Amniotic epithelial cell (primary cell): ENCODE measurements at regions not wholly inside any gene's neighbourhood (a gene's known extent, or its start where the extent isn't known, plus 50 kb on each side); places are given as distances from the start of the nearest gene placed in this dataset.

Experiments used
- DNase-seq: peaks from one replicate; pipeline ENCODE4 v3.0.0-alpha.2; 2010; ENCODE audit warnings: low read depth

DNA sequence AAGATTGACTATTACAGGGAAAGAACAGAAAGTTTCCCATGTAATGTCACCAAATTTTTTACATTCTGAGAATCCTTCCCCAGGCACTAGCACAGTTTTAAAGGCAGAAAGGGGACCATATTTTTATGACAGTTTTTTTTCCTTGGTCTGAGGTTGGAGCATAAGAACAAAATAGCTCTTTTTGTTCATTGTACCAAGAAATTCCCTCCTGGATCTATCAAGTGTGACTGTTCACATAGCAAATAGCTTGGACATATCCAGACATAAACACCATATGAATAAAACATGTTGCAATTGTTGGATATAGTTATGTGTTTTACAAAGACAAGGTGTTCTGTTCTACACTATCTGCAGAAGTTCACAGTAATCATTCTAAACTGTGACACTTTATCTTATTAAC is 182.4 kb upstream of the ADGRL2 start:
- DNase-seq, result no peak

GRCh38 chr1:81617308-81617967 is 183.3 kb upstream of the ADGRL2 start:
- DNase-seq, result peak; percentile 50

DNA sequence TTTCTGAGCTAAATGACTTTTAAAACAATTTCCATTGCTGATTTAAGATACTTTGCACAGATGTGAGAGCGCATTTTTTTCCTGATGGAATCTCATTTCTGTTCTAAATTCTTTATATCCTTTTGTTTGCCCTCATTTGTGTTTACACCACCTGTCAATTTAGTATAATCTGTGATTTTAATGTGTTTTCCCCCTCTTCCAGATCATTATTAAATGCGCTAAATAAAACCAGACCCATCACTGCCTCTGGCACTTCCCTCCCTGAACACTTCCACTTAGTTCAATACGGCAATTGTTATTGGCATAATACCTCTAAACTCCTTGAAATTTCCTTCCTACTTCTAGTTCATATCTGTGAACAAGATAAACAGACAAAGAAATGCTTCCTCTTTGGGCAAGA is 186.9 kb upstream of the ADGRL2 start:
- DNase-seq, result no peak

- no peak for DNase-seq
These were observed 192.8 kb upstream of the ADGRL2 start for GRCh38 chr1:81607924-81608323.

DNA sequence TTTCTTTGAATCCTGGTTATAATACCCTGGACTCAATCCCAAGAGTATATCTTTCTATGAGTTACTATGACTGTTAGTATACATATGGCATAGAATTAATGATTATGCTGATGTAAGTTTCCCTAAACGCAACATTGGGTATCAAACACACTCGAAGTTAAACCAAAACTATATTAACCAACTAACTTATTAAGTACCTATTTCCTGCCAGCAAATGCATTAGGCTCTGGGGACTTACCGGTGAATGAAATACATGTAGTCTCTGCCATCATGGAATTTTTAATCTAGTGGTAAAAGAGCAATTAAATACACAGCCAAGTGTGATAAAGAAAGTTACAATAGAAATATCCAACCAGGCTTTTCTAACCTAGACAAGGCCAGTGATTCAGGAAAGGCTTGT is 193.6 kb upstream of the ADGRL2 start:
- no peak for DNase-seq

DNA sequence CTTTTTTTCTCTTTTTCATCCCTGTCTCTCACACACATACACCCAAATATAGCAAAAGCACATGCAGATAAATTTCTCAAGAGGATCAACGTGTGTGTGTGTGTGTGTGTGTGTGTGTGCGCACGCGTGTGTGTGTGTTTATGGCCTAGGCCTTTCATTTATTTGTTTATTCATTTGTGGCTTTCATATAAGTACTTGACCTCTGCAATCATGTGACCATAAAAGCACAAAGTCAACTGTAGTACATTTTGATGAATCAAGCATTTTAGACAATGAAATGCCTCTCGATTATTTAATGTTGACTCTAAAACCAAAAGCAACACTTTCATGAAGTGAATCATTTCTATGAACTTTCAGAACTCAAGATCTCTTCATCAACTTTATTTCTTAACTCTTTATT is 194.1 kb upstream of the ADGRL2 start:
- no peak for DNase-seq

DNA sequence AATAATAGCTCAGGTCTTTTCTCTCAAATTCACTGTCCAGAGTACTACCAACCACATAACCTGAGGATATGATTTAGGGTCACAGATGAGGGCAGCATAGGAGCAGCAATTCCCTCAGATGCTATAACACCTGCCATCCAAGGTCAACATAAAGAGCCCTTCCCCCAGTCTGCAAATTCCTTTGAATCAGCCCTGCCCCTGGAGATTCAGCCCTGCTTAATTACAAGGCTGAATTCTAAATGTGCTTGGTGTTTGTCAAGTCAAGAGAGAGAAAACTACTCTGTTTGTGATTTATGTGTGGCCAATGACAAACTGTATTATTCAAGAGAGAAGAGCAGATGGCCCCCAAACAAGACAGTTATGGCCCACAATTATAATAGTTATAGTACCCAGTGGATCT is 195.7 kb upstream of the ADGRL2 start:
- no peak for DNase-seq

GRCh38 chr1:81600878-81601622 is 199.7 kb upstream of the ADGRL2 start:
- DNase-seq, result no peak

- no peak for DNase-seq
These were observed 200.4 kb upstream of the ADGRL2 start for GRCh38 chr1:81600363-81600762.

GRCh38 chr1:81598623-81599022 is 202.1 kb upstream of the ADGRL2 start:
- DNase-seq, result no peak

DNA sequence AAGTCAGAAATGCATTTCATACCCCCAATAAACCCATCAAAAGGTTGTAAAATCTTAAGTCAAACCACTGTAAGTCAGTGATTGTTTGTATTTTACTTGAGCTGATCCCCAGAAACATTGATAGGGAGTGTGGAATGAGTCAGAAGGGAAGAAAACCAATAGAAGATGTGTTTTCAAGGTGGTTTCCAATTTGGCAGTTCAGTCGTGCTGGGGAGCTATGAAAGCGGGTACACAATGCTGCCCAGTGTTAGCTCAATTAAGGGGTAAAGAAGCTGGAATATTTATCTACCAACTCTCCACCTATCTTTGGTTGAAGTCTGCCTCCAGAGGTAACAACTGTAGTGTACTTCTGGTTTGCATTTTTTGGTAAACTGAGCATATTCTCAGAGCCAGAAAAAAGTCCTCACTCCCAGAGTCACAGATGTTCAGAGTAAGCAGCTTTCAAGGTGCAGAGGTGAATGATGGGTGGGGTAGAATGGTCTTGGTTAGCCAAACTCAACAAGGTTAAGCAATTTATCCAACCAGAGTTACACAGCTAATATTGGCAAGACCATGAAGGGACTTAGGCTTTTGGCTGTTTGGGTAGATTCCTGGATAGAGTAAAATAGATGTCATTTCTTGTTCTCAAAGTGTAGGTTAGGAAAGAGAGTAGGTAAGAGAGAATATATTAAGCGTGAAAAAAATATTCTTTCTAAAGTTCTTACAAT is 202.9 kb upstream of the ADGRL2 start:
- DNase-seq, result no peak

- no peak for DNase-seq
These were observed 204.4 kb upstream of the ADGRL2 start for GRCh38 chr1:81596341-81596740.

DNA sequence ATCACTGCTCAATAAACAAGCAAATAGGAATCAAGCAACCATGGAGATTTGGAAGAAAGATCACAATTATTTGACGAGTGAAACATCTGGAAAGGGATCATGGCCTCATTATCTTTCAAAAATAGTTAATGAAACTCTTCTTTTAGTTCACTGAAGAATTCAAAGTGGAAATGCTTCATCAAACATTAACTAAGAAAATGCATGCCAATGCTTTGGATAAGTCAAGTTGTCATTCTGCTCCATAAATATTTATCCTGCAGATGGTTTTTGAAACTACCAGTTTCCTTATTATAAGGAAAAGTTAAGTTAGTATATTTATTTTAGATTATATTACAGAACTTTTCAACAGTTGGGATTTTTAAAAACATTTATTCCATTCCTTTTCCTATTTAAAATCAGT is 206.5 kb upstream of the ADGRL2 start:
- DNase-seq, result no peak

DNA sequence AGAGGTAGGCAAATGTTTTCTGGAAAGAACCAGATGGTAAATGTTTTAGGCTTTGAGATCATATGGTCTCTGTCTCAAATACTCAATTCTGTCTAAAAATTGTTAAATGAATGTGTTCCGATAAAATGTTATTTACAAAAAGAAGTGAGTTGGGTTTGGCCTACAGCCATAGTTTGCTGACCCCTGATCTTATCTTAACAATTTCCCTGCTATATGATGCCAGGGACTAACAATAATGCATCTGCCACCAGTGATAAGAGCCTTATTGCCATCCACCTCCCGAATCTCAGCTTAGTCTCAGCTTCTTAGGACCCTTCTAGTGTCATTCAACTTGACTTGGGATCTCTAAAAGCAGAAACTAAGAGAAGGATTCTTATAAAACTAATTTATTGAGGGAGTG is 208.5 kb upstream of the ADGRL2 start:
- no peak for DNase-seq

DNA sequence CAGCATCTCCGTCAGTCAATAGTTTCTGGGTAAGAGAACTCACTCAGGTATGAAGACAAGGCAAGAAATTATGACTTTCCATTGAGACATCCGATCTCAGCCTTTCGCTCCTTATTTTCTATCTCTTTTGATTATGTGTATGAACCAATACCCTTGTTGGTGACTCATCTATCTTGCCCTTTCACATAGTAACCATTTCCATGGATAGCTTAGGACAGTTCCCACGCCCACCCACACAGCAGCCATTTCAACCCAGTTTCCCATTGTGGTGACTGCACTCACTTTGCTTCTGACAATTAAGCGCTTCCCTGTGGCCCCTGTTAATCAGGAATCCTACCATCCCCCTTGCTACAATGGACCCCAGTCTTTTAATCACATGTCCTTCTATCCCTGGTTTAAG is 210.6 kb upstream of the ADGRL2 start:
- peak; percentile 3 for DNase-seq

GRCh38 chr1:81588149-81588548 is 212.6 kb upstream of the ADGRL2 start:
- no peak for DNase-seq

- DNase-seq, result no peak
These were observed 213.3 kb upstream of the ADGRL2 start for GRCh38 chr1:81587426-81587825.

GRCh38 chr1:81585371-81585770 is 215.4 kb upstream of the ADGRL2 start:
- DNase-seq, result no peak

DNA sequence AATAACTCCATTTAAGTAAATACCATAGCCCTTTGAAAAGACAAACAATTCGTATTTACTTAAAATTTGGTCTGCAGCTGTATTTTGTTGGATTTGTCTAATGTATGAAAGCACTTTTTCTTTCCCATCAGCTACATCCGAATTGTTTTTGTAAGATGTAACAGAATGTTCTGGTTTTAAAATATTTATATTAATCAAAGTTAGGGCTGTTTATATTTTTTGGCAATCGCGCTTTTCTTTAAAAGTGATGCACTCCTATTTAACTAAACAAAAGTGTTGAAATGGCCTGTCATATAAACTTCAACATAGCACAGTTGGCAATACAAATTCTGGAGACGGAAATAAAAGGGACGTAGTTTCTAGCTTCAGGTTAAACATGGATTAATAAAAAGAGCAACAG is 216.3 kb upstream of the ADGRL2 start:
- DNase-seq, result no peak

GRCh38 chr1:81583878-81584277 is 216.9 kb upstream of the ADGRL2 start:
- no peak for DNase-seq

DNA sequence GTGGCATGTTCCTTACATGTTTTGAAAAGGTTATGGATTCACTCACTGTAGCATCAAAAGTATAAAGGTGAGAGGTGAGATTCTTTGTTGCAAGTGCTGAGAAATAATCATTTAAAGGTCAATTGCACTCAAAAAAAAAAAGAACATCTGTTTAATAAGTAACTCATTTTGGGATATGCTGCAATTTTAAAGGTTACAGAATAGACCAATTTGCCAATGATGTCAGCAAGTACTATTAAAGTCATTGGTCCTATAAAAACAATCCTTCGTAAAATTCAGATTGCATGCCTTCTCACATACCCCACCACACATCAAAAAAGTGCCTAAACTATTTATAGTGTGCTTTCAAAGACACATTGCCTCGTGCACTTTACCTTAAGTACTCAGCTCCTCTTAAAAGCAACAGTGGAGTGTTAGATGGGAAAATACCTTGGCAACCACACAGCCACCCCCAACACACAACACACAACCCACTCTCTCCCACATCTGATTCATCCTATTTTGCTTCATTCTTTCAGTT is 218.2 kb upstream of the ADGRL2 start:
- DNase-seq, result peak; percentile 50

GRCh38 chr1:81578867-81579266 is 221.9 kb upstream of the ADGRL2 start:
- DNase-seq, result no peak
